NCI-H2171 (cell line): ENCODE measurements at regions not wholly inside any gene's neighbourhood (a gene's known extent, or its start where the extent isn't known, plus 50 kb on each side); places are given as distances from the start of the nearest gene placed in this dataset.

Source experiments
- DNase-seq: peaks from one replicate; lab custom pipeline; 2025; lab: John Stamatoyannopoulos, UW

DNA sequence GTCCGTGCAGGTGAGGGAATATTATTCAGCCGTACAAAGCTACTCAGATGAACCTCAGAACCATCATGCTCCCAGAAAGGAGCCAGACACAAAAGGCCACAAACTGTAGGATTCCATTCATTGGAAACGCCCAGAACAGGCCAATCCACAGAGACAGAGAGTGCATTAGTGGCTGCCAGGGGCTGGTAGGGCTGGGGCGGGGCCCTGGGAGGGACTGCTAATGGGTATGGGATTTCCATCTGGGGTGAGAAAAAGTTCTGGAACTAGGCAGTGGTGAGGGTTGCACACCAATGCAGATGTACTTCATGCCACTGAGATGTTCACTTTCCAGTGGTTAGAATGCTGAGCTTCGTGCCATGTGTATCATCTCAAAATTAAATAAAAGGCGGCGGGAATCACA is 101.1 kb downstream of the RFLNA start:
- DNase-seq, result no peak

DNA sequence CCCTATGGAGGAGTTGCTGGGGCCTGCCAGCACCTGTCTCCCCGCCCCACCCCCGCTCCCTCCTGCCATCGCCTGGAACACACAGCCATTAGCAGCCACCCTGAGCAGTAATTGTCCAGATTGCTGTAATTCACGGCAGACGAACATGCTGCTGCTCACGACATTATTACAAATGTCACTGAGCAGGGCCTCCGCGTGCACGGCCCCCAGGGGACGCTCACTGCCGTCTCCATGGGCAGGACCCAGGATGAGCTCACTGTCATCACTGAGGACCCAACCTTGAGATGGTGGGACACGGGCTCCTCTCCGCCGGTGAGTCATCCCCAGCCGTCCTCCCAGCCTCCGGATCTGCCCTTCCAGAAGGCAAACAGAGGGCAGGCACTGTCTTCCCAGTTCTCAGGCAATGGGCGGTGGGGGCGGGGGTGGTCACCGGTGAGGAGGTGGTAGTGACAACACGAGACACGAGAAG is 100.4 kb downstream of the RFLNA start:
- DNase-seq, result peak; percentile 86

DNA sequence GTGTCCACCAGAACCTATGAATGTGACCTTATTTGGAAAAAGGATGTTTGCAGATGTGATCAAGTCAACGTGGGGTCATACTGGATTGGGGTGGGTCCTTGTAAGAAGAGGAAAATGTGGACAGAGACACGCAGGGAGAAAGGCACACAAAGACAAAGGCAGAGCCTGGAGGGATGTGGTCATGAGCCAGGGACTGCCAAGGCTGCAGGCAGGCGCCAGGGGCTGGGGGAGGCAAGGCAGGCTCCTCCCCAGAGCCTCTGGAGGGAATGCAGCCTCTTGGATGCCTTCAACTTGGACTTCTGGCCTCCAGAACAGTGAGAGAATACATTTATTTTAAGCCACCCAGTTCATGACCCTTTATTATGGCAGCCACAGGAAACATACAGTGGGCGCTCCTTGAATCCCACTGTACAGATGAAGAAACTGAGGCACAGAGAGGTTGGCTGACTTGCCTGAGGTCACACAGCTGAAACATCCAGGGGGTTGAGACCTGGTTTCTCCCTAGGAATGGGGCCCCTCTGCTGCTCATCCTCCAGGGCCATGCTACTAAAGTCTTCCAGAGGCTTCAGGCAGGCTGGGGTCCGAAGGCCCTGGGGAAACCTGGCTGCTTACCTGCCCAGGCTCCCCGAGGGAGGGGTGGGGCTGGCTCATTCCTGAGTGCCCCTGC is 99.7 kb downstream of the RFLNA start:
- no peak for DNase-seq

- DNase-seq, result no peak
Measured at GRCh38 chr12:124393831-124394230, 98.9 kb downstream of the RFLNA start.

- DNase-seq, result no peak
Measured at GRCh38 chr12:124393414-124393790, 98.5 kb downstream of the RFLNA start.

DNA sequence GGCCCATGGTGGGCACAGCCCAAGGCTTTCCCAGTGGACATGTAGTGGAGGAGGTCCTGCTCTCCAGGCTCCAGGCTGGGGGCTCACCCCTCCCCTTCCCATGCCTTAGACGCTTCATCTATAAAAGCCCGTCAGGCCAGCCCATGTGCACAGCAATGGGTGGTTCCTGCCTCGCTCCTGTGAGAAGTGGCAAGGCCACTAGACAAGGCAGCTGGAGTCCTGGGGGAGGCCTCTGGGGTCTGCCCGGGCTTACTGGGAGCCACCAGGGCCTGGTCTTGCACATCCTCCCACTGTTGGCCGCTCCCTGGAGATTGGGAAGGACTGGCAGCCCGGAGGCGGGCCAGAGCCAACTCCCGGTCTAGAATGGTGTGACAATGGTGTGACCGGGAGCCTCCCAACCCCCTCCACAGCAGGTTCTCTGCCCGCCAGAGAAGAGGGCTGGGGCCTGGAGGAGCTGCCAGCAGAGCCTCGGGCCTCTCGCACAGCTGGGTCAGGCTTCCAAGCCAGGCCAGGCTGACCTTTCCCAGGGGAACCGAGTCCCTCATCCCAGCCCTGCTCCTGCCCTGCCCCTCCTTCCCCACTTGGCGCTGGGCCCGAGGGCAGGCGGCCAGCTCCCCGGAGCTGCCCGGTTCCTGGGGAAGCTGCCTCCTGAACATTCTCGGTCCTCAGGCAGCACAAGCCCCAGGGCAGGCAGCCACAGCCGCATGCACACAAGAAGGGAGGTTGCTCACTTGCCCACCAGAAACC is 97.9 kb downstream of the RFLNA start:
- no peak for DNase-seq

DNA sequence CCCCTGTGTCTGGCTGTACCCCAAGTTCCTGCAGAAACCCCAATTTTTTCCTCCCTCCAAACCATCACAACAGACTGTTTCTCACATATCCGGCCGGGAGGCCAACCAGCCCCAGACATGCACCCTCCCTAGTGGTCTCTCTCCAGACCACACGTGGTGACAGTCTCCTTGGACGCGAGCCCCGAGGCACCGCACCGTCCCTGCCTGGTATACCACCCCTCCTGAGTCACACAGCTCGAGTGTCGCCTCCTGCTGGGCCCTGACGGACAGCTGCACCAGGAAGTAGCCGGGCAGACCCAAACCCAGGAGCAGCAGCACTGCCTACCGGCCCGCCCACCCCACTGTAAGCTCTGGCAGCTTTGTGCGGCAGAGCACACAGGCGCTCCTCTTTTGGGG is 97.4 kb downstream of the RFLNA start:
- DNase-seq, result no peak

DNA sequence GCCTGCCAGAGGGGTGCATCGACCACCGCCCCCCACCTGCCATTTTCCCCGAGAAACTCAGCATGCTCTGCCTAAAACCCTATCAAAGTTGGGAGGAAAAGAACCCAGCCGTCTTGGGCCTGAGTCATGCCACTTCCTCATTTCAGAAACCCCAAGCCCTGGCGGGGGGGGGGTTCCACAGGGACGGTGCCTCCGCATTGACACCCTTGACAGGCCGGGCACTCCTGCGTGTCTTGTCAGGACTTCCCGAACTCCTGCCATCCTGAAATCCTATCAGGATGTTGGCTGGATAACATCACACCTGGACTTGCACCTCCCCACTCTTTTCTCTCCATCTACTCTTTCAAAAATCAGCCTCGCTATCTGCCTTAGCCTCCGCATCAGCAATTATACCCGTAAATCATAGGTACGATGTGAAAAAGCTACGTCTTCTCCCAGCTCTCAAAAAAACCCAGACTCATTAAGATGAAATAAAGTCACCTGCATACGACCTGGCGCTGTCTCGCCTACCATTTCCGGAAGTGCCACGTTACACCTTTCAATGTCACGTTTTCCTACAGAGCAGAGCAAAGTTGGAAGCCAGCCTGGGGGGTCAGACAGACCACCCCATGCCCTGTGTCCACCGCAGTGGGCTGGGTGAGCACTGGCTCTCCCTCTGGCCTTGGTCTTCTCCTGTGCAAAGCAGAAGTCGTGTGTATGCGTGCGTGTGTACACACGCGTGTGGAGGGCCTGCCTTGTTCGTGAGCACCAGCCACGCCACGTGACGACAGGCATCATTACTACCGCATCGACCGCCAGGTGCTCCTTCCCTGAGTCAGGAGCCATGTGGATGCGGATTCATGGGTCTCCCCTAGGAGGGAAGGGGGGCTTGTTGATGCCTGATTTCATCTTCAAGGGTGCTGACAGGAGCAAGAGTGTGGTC is 96.7 kb downstream of the RFLNA start:
- DNase-seq, result no peak

DNA sequence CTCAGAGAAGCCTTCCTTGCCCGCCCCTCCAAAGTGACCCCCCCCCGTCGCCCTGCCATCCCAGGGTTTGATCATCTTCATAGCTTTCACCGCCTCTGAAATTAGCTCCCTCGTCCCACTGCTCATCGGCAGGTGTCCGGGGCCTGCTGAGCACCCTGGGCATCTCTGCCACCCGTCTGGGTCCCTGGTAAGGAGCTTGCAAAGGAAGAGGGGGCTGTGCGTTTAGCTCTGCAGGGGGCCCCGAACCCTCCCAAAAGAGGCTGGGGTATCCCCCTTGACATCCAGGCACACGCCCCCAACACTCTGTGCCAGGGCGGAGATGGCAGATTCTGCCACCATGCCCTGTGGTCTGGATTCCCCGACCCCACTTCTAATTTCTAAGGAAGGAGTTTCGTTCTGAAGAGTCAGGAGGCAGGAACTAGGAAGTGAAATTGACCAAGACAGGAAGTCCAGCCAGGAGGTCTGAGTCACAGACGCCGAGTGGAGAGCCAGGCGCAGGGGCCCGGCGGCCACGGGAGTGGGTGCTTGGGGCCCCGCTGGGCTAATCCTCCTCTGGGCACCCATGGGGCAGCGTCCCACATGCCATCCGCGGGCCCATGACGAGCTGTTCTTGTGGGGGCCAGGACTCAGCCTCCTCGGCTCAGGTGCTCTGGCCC is 95.7 kb downstream of the RFLNA start:
- no peak for DNase-seq

DNA sequence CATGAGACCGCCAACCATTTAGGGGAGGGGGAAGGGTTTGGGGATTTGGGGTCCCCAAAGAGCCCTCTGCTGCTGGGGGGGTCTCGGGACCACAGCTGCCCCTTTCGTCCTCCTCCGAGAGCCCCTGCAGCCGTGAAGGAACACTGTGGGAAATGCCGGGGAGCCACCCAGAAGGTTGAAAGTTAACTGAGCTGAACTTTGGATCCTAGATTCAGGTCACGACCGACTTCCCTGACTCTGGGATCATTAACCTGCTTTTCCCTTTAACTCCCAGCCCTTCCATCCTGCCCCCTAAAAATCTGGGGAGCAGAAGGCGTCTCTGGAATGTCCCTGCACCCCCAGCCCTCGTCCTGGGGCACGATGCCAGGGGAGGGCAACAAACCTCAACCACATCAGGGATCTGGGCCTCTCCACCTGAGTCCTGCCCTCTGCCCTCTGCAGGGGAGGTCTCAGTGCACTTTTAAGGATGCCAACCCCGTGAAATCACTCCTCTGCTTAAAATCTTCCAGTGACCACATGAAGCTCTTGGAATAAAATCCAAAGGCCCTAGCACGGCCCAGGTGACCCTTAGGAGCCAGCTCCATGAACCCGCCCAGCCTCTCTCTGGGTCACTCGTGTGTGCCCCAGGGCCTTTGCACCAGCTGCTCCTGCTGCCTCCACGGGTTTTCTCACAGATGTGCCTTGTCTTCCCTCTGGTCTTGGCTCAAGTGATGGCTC is 95.0 kb downstream of the RFLNA start:
- no peak for DNase-seq

GRCh38 chr12:124389138-124389724 is 94.3 kb downstream of the RFLNA start:
- peak; percentile 67 for DNase-seq

DNA sequence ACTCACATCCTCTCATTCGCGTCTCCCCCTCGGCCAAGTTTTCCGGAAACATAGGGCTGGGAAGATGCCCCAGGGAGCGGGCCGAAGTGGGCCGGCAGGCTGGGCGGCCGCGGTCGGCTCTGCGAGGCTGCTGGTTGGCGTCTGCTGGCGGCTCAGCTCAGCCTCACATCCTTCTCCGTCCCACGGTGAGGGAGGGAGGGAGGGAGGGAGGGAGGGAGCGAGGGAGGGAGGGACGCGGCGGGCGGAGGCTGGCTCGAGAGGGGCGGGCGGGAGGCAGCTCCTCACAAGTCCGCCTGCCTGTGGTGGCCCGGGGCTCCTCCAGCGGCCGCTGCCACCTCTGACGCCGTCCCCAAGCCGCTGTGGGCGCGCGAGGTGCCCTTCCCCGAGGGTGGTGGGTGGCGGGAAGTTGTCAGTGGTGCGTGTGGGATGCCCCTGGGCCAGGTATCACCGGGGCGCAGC is 93.8 kb downstream of the RFLNA start:
- peak; percentile 71 for DNase-seq

GRCh38 chr12:124388038-124388671 is 93.3 kb downstream of the RFLNA start:
- no peak for DNase-seq

DNA sequence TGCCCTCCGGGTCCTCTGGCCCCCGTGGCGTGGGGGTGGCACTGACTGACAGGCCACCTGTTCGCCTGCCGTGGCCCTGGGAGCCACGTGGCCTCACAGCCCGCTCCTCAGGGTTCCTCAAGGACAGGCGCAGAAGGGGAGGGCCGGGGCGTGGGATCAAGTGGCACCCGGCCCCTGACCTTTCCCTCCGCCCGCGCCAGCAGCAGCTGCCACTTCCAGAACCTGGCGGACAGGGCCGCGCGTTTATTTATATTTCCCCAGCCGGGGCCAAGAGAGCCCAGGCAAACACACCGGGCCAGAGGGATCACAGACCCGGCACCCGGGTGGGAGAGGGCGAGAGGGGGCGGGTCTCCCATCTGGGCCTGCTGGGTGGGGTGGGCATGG is 92.6 kb downstream of the RFLNA start:
- no peak for DNase-seq

DNA sequence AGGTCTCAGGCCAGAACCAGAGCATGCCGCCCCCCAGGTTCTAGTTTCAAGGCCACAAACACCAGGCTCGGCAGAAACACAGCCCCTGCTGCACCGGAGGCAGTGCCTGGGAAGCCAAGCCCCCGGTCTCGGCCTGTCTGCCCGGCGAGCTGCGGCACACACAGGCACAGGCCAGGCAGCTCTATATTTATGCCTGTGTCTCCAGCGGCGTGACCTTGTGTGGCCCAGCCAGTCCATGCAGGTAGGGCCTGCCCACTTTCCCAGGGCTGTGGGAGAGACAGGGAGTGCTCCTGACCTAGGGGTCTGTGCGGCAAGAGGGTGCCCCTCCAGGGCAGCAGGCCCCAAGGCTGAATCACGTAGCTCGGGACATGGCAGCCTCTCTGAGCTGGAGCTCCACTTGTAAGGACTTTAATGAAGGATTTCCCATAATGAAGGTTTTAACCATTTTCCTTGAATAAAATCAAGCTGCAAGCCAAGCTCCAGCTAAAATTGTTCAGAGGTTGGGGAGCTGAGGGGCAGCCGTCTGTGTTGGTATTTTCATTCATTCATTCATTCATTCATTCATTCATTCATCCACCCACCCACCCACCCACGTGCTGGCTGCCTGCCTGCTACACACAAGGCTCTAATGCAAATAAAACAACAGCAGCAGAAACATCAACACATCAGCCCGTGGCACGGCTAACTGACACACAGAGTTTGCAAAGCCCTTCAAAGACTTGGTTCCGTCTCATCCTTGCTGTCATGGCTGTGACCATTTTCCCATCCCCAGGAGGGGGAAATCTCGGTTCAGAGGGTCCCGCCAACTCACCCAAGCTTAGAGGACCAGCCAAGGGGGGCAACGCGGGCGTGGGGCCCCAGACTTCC is 92.0 kb downstream of the RFLNA start:
- DNase-seq, result no peak

DNA sequence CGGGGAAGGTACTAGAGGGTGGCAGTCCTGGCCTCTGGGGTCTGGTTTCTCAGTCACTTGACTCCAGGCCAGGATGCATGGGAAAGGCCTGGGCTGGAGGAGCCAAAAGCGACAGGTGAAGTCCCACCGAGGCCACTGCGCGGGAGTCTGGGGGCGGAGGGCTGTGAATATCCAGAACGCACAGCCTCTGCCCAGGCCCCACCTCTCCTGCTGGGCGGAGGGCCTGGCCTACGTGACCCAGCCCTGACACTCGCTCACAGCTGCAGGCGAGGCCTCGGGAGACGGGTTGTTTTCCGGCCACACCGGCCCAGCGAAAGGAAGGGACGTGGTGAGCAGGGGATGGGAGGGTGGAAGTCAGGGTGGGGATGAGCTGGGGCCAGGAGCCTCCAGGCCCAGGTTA is 91.2 kb downstream of the RFLNA start:
- no peak for DNase-seq

DNA sequence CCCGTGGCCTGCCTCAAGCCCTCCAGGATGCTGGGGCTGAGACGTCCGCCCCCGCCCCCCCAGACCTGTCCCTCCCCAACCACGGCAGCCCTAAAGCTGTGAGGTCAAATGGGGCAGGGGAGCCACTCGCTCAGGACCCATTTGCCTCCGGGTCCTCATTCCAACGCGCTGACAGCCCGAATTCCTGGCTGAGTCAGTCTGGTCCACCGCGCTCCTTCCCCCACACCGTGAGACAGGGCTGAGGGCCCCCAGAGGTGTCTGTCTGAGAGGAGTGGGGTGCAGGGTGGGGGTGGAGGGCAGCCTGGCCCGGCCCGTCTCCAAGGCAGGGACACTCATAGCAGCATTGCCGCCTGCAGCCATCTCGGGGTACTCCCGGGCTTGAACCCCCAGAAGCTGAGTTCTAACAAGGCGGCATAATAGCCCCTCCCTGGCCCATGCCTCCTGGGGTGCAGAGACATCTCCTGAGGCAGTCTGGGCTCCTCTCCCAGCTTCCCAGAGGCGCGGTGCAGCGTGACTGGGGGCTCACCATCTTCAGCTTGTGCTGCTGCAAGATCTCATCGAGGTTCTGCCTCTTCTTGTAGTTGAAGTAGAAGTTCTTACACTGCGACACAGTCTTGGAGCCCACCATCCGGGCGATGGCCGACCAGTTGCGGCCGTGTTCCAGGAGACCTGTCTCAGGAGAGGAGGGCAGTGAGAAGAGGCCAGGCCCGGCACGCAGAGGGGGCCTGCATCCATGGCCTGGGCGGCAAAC is 90.5 kb downstream of the RFLNA start:
- no peak for DNase-seq

DNA sequence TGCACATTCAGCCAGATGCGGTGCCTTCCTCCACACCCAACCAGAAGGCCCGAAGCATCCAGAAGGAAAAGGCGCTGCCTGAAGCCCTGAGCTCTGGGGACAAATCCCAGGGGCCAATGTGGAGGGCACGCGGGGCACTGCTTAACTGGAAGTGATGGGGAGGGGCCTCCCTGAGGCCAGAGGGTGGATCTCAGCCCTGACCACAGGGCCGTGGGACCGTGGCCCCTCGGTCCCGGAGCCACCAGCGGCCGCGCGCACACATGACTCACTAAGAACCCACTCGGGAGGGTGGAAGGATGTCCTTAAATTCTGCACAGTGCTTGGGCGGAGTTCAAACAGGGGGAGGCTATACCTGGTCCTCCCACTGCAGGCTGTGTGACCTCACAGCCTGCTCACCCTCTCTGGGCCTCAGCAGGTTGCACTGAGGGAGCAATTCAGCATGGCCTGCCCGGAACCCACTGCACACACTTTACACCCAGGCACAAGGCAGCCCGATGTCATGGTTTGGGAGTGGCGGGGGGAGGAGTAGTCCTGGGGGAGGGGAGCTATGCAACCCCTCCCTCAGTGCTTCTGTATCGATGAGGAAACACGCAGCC is 89.5 kb downstream of the RFLNA start:
- DNase-seq, result no peak
